ENCODE measurements at regions not wholly inside any gene's neighbourhood (a gene's known extent, or its start where the extent isn't known, plus 50 kb on each side); places are given as distances from the start of the nearest gene placed in this dataset.
"Not testable (repeated sequence)": the region's sequence is repeated elsewhere in the genome, so short reads cannot be mapped to it uniquely, and the experiment has no call there.

GRCh38 chr16:61014869-61015268, 1021.4 kb downstream of the CDH8 start:
- Mint-ChIP-seq H3K4me3 (no peak overlapping the region), H3K27me3 (no peaks in the 10 kb centered on the region), H3K27ac (no peak overlapping the region), H3K4me1 (no peaks in the 10 kb centered on the region), H3K9me3 (peaks cover 6 to 10% of the 10 kb centered on the region in 2 donors), H3K36me3 (no peaks in the 10 kb centered on the region)
- DNase-seq (no peak), ATAC-seq (replicated peaks) (no peak)

GRCh38 chr16:61007694-61008093, 1028.5 kb downstream of the CDH8 start:
- Mint-ChIP-seq H3K27me3 (no peaks in the 10 kb centered on the region), H3K4me3 (no peak overlapping the region), H3K9me3 (no peaks in the 10 kb centered on the region), H3K36me3 (no peaks in the 10 kb centered on the region), H3K27ac (no peak overlapping the region), H3K4me1 (no peaks in the 10 kb centered on the region)
- no peak for DNase-seq
- ATAC-seq (replicated peaks) = no peak

GRCh38 chr16:61005952-61006351, 1030.3 kb downstream of the CDH8 start:
- Mint-ChIP-seq H3K36me3 (no peaks in the 10 kb centered on the region), H3K9me3 (peaks cover 0 to 1% of the 10 kb centered on the region in 2 donors), H3K27ac (no peak overlapping the region), H3K4me3 (no peak overlapping the region), H3K27me3 (no peaks in the 10 kb centered on the region), H3K4me1 (no peaks in the 10 kb centered on the region)
- DNase-seq = no peak
- ATAC-seq (replicated peaks) = no peak

GRCh38 chr16:61002479-61003204, 1033.6 kb downstream of the CDH8 start:
- no peak for ATAC-seq (replicated peaks)
- DNase-seq = no peak
- Mint-ChIP-seq H3K4me1 (no peaks in the 10 kb centered on the region), H3K27me3 (no peaks in the 10 kb centered on the region), H3K4me3 (no peak overlapping the region), H3K36me3 (no peaks in the 10 kb centered on the region), H3K27ac (no peak overlapping the region), H3K9me3 (peaks cover 0 to 4% of the 10 kb centered on the region in 2 donors)

GRCh38 chr16:60991886-60992285, 1044.4 kb downstream of the CDH8 start:
- no peaks in the 10 kb centered on the region for H3K36me3 Mint-ChIP-seq
- ATAC-seq (replicated peaks) (no peak), DNase-seq (no peak)
- H3K4me1 Mint-ChIP-seq = no peaks in the 10 kb centered on the region
- no peak overlapping the region for H3K27ac Mint-ChIP-seq
- H3K27me3 Mint-ChIP-seq = no peaks in the 10 kb centered on the region
- no peak overlapping the region for H3K4me3 Mint-ChIP-seq
- peaks cover 6 to 7% of the 10 kb centered on the region in 2 donors for H3K9me3 Mint-ChIP-seq

GRCh38 chr16:60989592-60989991, 1046.6 kb downstream of the CDH8 start:
- H3K27me3 Mint-ChIP-seq = no peaks in the 10 kb centered on the region
- ATAC-seq (replicated peaks) (no peak), DNase-seq (no peak)
- H3K27ac Mint-ChIP-seq = no peak overlapping the region
- H3K4me3 Mint-ChIP-seq = no peak overlapping the region
- H3K9me3 Mint-ChIP-seq = peaks cover 4 to 7% of the 10 kb centered on the region in 2 donors
- no peaks in the 10 kb centered on the region for H3K4me1 Mint-ChIP-seq
- H3K36me3 Mint-ChIP-seq = no peaks in the 10 kb centered on the region

GRCh38 chr16:60979119-60979518, 1057.1 kb downstream of the CDH8 start:
- Mint-ChIP-seq H3K27me3 (no peaks in the 10 kb centered on the region), H3K4me3 (no peak overlapping the region), H3K9me3 (peaks cover 8 to 10% of the 10 kb centered on the region in 2 donors), H3K4me1 (no peaks in the 10 kb centered on the region), H3K27ac (no peak overlapping the region), H3K36me3 (no peaks in the 10 kb centered on the region)
- no peak for DNase-seq
- ATAC-seq (replicated peaks) = no peak

- DNase-seq = no peak
- Mint-ChIP-seq H3K9me3 (peaks cover 0 to 11% of the 10 kb centered on the region in 2 donors), H3K27ac (no peak overlapping the region), H3K27me3 (no peaks in the 10 kb centered on the region), H3K4me1 (no peaks in the 10 kb centered on the region), H3K4me3 (no peak overlapping the region), H3K36me3 (no peaks in the 10 kb centered on the region)
- ATAC-seq (replicated peaks) = no peak
Measured at GRCh38 chr16:60949800-60950199, 1086.4 kb downstream of the CDH8 start.

- H3K4me3 Mint-ChIP-seq = no peak overlapping the region
- peaks cover 0 to 4% of the 10 kb centered on the region in 2 donors for H3K9me3 Mint-ChIP-seq
- H3K27ac Mint-ChIP-seq = no peak overlapping the region
- no peak for ATAC-seq (replicated peaks)
- no peaks in the 10 kb centered on the region for H3K4me1 Mint-ChIP-seq
- DNase-seq = no peak
- no peaks in the 10 kb centered on the region for H3K27me3 Mint-ChIP-seq
- no peaks in the 10 kb centered on the region for H3K36me3 Mint-ChIP-seq
Measured at GRCh38 chr16:60945225-60945624, 1091.0 kb downstream of the CDH8 start.

- H3K4me1 Mint-ChIP-seq; DNase-seq; H3K4me3 Mint-ChIP-seq; H3K36me3 Mint-ChIP-seq; H3K9me3 Mint-ChIP-seq; H3K27me3 Mint-ChIP-seq; H3K27ac Mint-ChIP-seq; ATAC-seq (replicated peaks): not testable (repeated sequence)
Measured at GRCh38 chr16:60936189-60936588, 1100.0 kb downstream of the CDH8 start.

- no peak overlapping the region for H3K27ac Mint-ChIP-seq
- H3K9me3 Mint-ChIP-seq = peaks cover 3 to 4% of the 10 kb centered on the region in 2 donors
- ATAC-seq (replicated peaks) = no peak
- H3K36me3 Mint-ChIP-seq = no peaks in the 10 kb centered on the region
- no peaks in the 10 kb centered on the region for H3K27me3 Mint-ChIP-seq
- H3K4me1 Mint-ChIP-seq = no peaks in the 10 kb centered on the region
- no peak overlapping the region for H3K4me3 Mint-ChIP-seq
- DNase-seq = no peak
Measured at GRCh38 chr16:60932600-60932999, 1103.6 kb downstream of the CDH8 start.

- Mint-ChIP-seq H3K4me1 (no peaks in the 10 kb centered on the region), H3K27me3 (no peaks in the 10 kb centered on the region), H3K36me3 (no peaks in the 10 kb centered on the region), H3K4me3 (no peak overlapping the region), H3K27ac (no peak overlapping the region), H3K9me3 (peaks cover 3 to 5% of the 10 kb centered on the region in 2 donors)
- no peak for ATAC-seq (replicated peaks)
- DNase-seq = no peak
Measured at GRCh38 chr16:60930291-60930690, 1105.9 kb downstream of the CDH8 start.

GRCh38 chr16:60922920-60923319, 1113.3 kb downstream of the CDH8 start:
- no peak for ATAC-seq (replicated peaks)
- Mint-ChIP-seq H3K27me3 (no peaks in the 10 kb centered on the region), H3K4me1 (no peaks in the 10 kb centered on the region), H3K36me3 (no peaks in the 10 kb centered on the region), H3K9me3 (peaks cover 3 to 4% of the 10 kb centered on the region in 2 donors), H3K4me3 (no peak overlapping the region), H3K27ac (no peak overlapping the region)
- DNase-seq = no peak

GRCh38 chr16:60914334-60914733, 1121.9 kb downstream of the CDH8 start:
- ATAC-seq (replicated peaks) (no peak), DNase-seq (no peak)
- no peaks in the 10 kb centered on the region for H3K27me3 Mint-ChIP-seq
- no peaks in the 10 kb centered on the region for H3K36me3 Mint-ChIP-seq
- no peak overlapping the region for H3K27ac Mint-ChIP-seq
- no peaks in the 10 kb centered on the region for H3K4me1 Mint-ChIP-seq
- peaks cover 4% of the 10 kb centered on the region in 2 donors for H3K9me3 Mint-ChIP-seq
- no peak overlapping the region for H3K4me3 Mint-ChIP-seq

GRCh38 chr16:60907645-60908044, 1128.6 kb downstream of the CDH8 start:
- no peak overlapping the region for H3K27ac Mint-ChIP-seq
- ATAC-seq (replicated peaks) = no peak
- no peaks in the 10 kb centered on the region for H3K27me3 Mint-ChIP-seq
- H3K4me1 Mint-ChIP-seq = no peaks in the 10 kb centered on the region
- H3K36me3 Mint-ChIP-seq = no peaks in the 10 kb centered on the region
- no peak overlapping the region for H3K4me3 Mint-ChIP-seq
- no peak for DNase-seq
- peaks cover 2 to 8% of the 10 kb centered on the region in 2 donors for H3K9me3 Mint-ChIP-seq

All from stimulated activated naive B cell treated with anti-CD40 and anti-IgM and Interleukin-4, amounts not matched to agents 10 μg/mL and 1 μg/mL and 100 μg/mL, for 72 hours (primary cell).